K562 (cell line): ENCODE measurements at regions not wholly inside any gene's neighbourhood (a gene's known extent, or its start where the extent isn't known, plus 50 kb on each side); places are given as distances from the start of the nearest gene placed in this dataset.

Source experiments
- ATAC-seq: fragments of 200-7000 bp; cut with Tn5 transposase; 3 replicates; pipeline ENCODE4 v1.9.1; 2020; ENCODE audit warnings: moderate library complexity
- BruUV-seq: library from RNA; stranded (reverse); fragments of 400-500 nt; replicated peaks from 2 replicates; lab custom pipeline; 2021; lab: Mats Ljungman, UMichigan
- CTCF ChIA-PET: fragments of 300-600 bp; formaldehyde crosslinking; extraction: SDS; loops from one replicate; lab custom pipeline; 2021; ENCODE audit warnings: low intra/inter-chr PET ratio; lab: Yijun Ruan, JAX
- POLR2A ChIA-PET: fragments of 300-600, 350-650 bp; sonication (Branson Sonifier 250); formaldehyde crosslinking; extraction: SDS; loops from one replicate; lab custom pipeline; 2021; ENCODE audit warnings: antibody characterized with exemption, inconsistent platforms; lab: Yijun Ruan, JAX
- DNase-seq, 4 experiments: peaks; one replicate each; pipeline versions ENCODE4 v3.0.0 to v3.0.0-alpha.2; 2011 to 2018; ENCODE audit warnings: low spot score in 3 of 4, mixed read lengths in 3 of 4; ENCODE audit errors: extremely low read depth in 1 of 4
- FAIRE-seq: peaks from 2 replicates; lab custom pipeline; 2011; peaks lifted over from hg19 to GRCh38; lab: Jason Lieb, UNC
- H2AFZ ChIP-seq: 2 replicates; pipeline ENCODE4 v1.6.0; 2011; ENCODE audit warnings: low read depth, low read length, control low read depth, inconsistent platforms
- H3K27ac ChIP-seq: fragments of 200-600 bp; 3 replicates; pipeline ENCODE4 v1.8.0; 2011; ENCODE audit warnings: low read depth, mild to moderate bottlenecking, control low read depth, inconsistent platforms, low read length, moderate library complexity, mixed read lengths; ENCODE audit errors: extremely low read depth
- H3K27me3 ChIP-seq, 2 experiments: fragments of 300-600 bp in 1 of 2; 2 replicates in 1 of 2; 3 replicates in 1 of 2; pipeline versions ENCODE4 v1.6.0 to v1.8.0; 2011; ENCODE audit warnings: inconsistent platforms in 2 of 2, low read length in 2 of 2, mild to moderate bottlenecking in 1 of 2, mixed read lengths in 1 of 2, moderate library complexity in 1 of 2; ENCODE audit not compliant: control insufficient read depth in 2 of 2, insufficient read depth in 2 of 2
- H3K36me3 ChIP-seq: fragments of 300-600 bp; 3 replicates; pipeline ENCODE4 v1.8.0; 2011; ENCODE audit warnings: mild to moderate bottlenecking, low read length, inconsistent platforms; ENCODE audit not compliant: control insufficient read depth, insufficient read depth
- H3K4me1 ChIP-seq, 2 experiments: fragments of 200-600 bp in 1 of 2; replicated peaks in 1 of 2; 2 replicates in 1 of 2; 3 replicates in 1 of 2; pipeline versions ENCODE4 v1.5.1 to v1.8.0; 2011; ENCODE audit warnings: inconsistent platforms in 2 of 2, low read length in 2 of 2, mild to moderate bottlenecking in 1 of 2, mixed read lengths in 1 of 2, moderate library complexity in 1 of 2; ENCODE audit not compliant: control insufficient read depth in 2 of 2, insufficient read depth in 2 of 2
- H3K4me2 ChIP-seq: 2 replicates; pipeline ENCODE4 v1.6.1; 2011; ENCODE audit warnings: low read length, control low read depth, inconsistent platforms, mixed read lengths; ENCODE audit not compliant: insufficient read depth
- H3K4me3 ChIP-seq: fragments of 200-600 bp; sonication (generic), shearing (Covaris generic); 2 replicates; pipeline ENCODE4 v1.5.1; 2016; ENCODE audit warnings: control low read depth, inconsistent platforms
- H3K79me2 ChIP-seq: fragments of 200-600 bp; 3 replicates; pipeline ENCODE4 v1.8.0; 2011; ENCODE audit warnings: low read length, inconsistent platforms; ENCODE audit not compliant: control insufficient read depth, insufficient read depth
- H3K9ac ChIP-seq, 2 experiments: 2 replicates each; pipeline versions ENCODE4 v1.6.0 to v1.6.1; 2011; ENCODE audit warnings: low read depth in 2 of 2, low read length in 2 of 2, control low read depth in 1 of 2, inconsistent platforms in 1 of 2, mild to moderate bottlenecking in 1 of 2, mixed read lengths in 1 of 2; ENCODE audit not compliant: insufficient read depth in 1 of 2
- H3K9me1 ChIP-seq: one replicate; pipeline ENCODE4 v1.6.0; 2011; ENCODE audit warnings: inconsistent platforms, mild to moderate bottlenecking, low read length, moderate library complexity; ENCODE audit not compliant: control insufficient read depth, insufficient read depth
- H3K9me3 ChIP-seq: replicated peaks from 2 replicates; pipeline ENCODE4 v1.5.1; 2011; ENCODE audit warnings: low read depth, low read length, inconsistent platforms; ENCODE audit not compliant: control insufficient read depth, insufficient read depth
- H4K20me1 ChIP-seq: replicated peaks from 2 replicates; pipeline ENCODE4 v1.6.1; 2011; ENCODE audit warnings: low read length, inconsistent platforms, mixed read lengths; ENCODE audit not compliant: control insufficient read depth, insufficient read depth
- FOS ChIP-seq: IDR thresholded peaks from 3 replicates; pipeline ENCODE4 v1.6.1; 2011; ENCODE audit not compliant: insufficient read length; ENCODE audit errors: extremely low read depth
- FOXK1 ChIP-seq: sonication (generic); formaldehyde crosslinking; IDR thresholded peaks from 2 replicates; pipeline ENCODE4 v1.8.0; 2022; ENCODE audit warnings: missing genetic modification reagents, mild to moderate bottlenecking, borderline replicate concordance
- GTF2A2 ChIP-seq: IDR thresholded peaks from 2 replicates; pipeline ENCODE4 v1.6.1; 2016; ENCODE audit warnings: mild to moderate bottlenecking, missing genetic modification characterization, missing compliant biosample characterization
- NFRKB ChIP-seq: fragments of 450-650 bp; IDR thresholded peaks from 2 replicates; pipeline ENCODE4 v1.6.1; 2016; ENCODE audit warnings: low read depth
- RFX7 ChIP-seq: fragments of 250-450 bp; sonication (Bioruptor Pico); IDR thresholded peaks from 2 replicates; pipeline ENCODE4 v1.5.1; 2021; ENCODE audit warnings: mild to moderate bottlenecking
- RNF219 ChIP-seq: fragments of 250-450 bp; sonication (Bioruptor Pico); IDR thresholded peaks from 2 replicates; pipeline ENCODE4 v1.5.0; 2022; ENCODE audit warnings: mild to moderate bottlenecking
- TOE1 ChIP-seq, 2 experiments: fragments of 450-650 bp in 1 of 2; sonication (generic) in 1 of 2; formaldehyde crosslinking in 1 of 2; IDR thresholded peaks; 2 replicates each; pipeline versions ENCODE4 v1.7.1 to v1.8.0; 2016 to 2022; ENCODE audit warnings: borderline replicate concordance in 2 of 2, mild to moderate bottlenecking in 2 of 2, antibody characterized with exemption in 1 of 2, inconsistent platforms in 1 of 2, low read depth in 1 of 2, missing genetic modification reagents in 1 of 2, moderate library complexity in 1 of 2
- ZFP1 ChIP-seq: fragments of 450-650 bp; formaldehyde crosslinking; IDR thresholded peaks from 2 replicates; pipeline ENCODE4 v1.4.0; 2020; ENCODE audit warnings: mild to moderate bottlenecking, mixed read lengths
- ZFP30 ChIP-seq: fragments of 250-450 bp; sonication (Bioruptor Pico); IDR thresholded peaks from 2 replicates; pipeline ENCODE4 v1.8.0; 2022; ENCODE audit warnings: moderate library complexity, mild to moderate bottlenecking, inconsistent platforms, borderline replicate concordance
- ZNF263 ChIP-seq: sonication (generic); formaldehyde crosslinking; IDR thresholded peaks from 2 replicates; pipeline ENCODE4 v1.8.0; 2022; ENCODE audit warnings: mild to moderate bottlenecking, missing genetic modification reagents, borderline replicate concordance
- ZNF354B ChIP-seq: fragments of 250-450 bp; sonication (Bioruptor Pico); IDR thresholded peaks from 2 replicates; pipeline ENCODE4 v1.4.0; 2020
- ZNF395 ChIP-seq: fragments of 200-800 bp; sonication (Bioruptor generic); IDR thresholded peaks from 2 replicates; pipeline ENCODE4 v1.6.1; 2017; ENCODE audit warnings: missing genetic modification characterization, missing compliant biosample characterization
- ZNF695 ChIP-seq: fragments of 450-650 bp; formaldehyde crosslinking; IDR thresholded peaks from 2 replicates; pipeline ENCODE4 v1.4.0; 2020; ENCODE audit warnings: mild to moderate bottlenecking, moderate library complexity
- ZNF780A ChIP-seq: fragments of 250-450 bp; sonication (Bioruptor Pico); IDR thresholded peaks from 2 replicates; pipeline ENCODE4 v1.5.0; 2021; ENCODE audit warnings: mild to moderate bottlenecking
- in situ Hi-C: fragments of 300-500 bp; cut with MboI; formaldehyde crosslinking; loops from 4 replicates; pipeline ENCODE4 v1.15.0; 2018; ENCODE audit warnings: inconsistent platforms, mixed read lengths
- intact Hi-C: fragments of 100-400 bp; cut with micrococcal nuclease; formaldehyde crosslinking; loops from 2 replicates; pipeline ENCODE4 v1.14.2; 2022

GRCh38 chr1:222136869-222137268 lies 395.0 kb upstream of the DUSP10 start (continued):
- TF ChIP-seq RFX7 (CRISPR knock-in tag) (no peak), TOE1 (IDR thresholded peaks at IDR 0.05; ENCODE audit: borderline replicate concordance) (no peak), TOE1 (CRISPR knock-in tag; IDR thresholded peaks at IDR 0.05; ENCODE audit: borderline replicate concordance, low read depth) (no peak), FOXK1 (CRISPR knock-in tag) (no peak), ZNF695 (CRISPR knock-in tag) (no peak), ZFP30 (no peak)

GRCh38 chr1:222129041-222129440 lies 387.2 kb upstream of the DUSP10 start:
- DNase-seq (no peak), FAIRE-seq (no peak), ATAC-seq (no peak)
- no peaks in the 10 kb centered on the region for H4K20me1 ChIP-seq
- no peaks in the 10 kb centered on the region for H3K27me3 ChIP-seq
- no peak overlapping the region for H3K27ac ChIP-seq
- no peak overlapping the region for H3K9ac ChIP-seq
- ChIA-PET CTCF (no interaction called here), POLR2A (no interaction called here)
- no peak overlapping the region for H2AFZ ChIP-seq
- no peaks in the 10 kb centered on the region for H3K79me2 ChIP-seq
- no peaks in the 10 kb centered on the region for H3K4me1 ChIP-seq
- no TSS peak for BruUV-seq
- H3K36me3 ChIP-seq: no peaks in the 10 kb centered on the region
- no peak overlapping the region for H3K4me2 ChIP-seq
- H3K4me3 ChIP-seq: no peak overlapping the region
- intact Hi-C loops (loop anchor here (10.0 kb wide), 1 partner anchor 326 kb away; no protein-coding TSS in a partner anchor), in situ Hi-C loops (no loop called here)
- H3K9me1 ChIP-seq: no peaks in the 10 kb centered on the region
- TF ChIP-seq ZNF395 (CRISPR knock-in tag) (no peak), RNF219 (no peak), ZFP1 (CRISPR knock-in tag) (no peak), FOS (no peak), ZNF263 (CRISPR knock-in tag) (no peak), NFRKB (no peak), ZNF780A (CRISPR knock-in tag) (no peak), ZNF354B (CRISPR knock-in tag) (no peak), GTF2A2 (tag) (no peak)
- H3K9me3 ChIP-seq: no peaks in the 10 kb centered on the region
